ENCODE measurements at regions not wholly inside any gene's neighbourhood (a gene's known extent, or its start where the extent isn't known, plus 50 kb on each side); places are given as distances from the start of the nearest gene placed in this dataset.

DNA sequence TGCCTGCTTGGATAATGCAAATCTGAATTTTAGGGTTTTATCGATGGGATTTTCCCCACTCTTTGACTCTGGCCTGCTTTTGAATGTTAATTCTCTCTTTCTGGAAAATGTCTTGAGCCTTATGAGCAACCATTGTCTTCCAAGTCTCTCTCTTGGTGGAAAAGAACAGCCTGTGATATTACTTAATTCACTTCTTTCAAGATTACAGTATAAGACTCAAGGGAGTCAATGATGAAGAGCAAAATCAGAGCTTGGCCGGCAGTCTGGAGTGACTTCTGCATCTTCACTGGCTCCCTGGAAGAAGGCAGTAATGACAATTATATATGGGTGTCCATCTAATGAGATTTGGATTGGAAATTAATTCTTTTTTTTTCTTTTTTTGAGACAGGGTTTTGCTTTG is 122.9 kb upstream of the ZEB2 start:
- TF ChIP-seq REST (IDR thresholded peaks at IDR 0.05; ENCODE audit: insufficient replicate concordance, low read depth) (no peak), SPI1 (IDR thresholded peaks at IDR 0.05; ENCODE audit: borderline replicate concordance, low read depth) (no peak), POLR2AphosphoS5 (IDR thresholded peaks at IDR 0.05; ENCODE audit: low read depth) (no peak), GABPA (IDR thresholded peaks at IDR 0.05; ENCODE audit: low read depth) (no peak)
- TF ChIP-seq, protein P1, sequence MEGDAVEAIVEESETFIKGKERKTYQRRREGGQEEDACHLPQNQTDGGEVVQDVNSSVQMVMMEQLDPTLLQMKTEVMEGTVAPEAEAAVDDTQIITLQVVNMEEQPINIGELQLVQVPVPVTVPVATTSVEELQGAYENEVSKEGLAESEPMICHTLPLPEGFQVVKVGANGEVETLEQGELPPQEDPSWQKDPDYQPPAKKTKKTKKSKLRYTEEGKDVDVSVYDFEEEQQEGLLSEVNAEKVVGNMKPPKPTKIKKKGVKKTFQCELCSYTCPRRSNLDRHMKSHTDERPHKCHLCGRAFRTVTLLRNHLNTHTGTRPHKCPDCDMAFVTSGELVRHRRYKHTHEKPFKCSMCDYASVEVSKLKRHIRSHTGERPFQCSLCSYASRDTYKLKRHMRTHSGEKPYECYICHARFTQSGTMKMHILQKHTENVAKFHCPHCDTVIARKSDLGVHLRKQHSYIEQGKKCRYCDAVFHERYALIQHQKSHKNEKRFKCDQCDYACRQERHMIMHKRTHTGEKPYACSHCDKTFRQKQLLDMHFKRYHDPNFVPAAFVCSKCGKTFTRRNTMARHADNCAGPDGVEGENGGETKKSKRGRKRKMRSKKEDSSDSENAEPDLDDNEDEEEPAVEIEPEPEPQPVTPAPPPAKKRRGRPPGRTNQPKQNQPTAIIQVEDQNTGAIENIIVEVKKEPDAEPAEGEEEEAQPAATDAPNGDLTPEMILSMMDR (IDR thresholded peaks at IDR 0.05; ENCODE audit: insufficient read depth, low read length): no peak

Data from HL-60 (cell line).